SK-N-SH (cell line): ENCODE measurements at regions not wholly inside any gene's neighbourhood (a gene's known extent, or its start where the extent isn't known, plus 50 kb on each side); places are given as distances from the start of the nearest gene placed in this dataset.
A peak's percentile ranks its signal among the peaks of the same experiment; 100 is the strongest.

Experiments used
- CTCF ChIP-seq: fragments of 200-600 bp; sonication (generic); IDR thresholded peaks from 2 replicates; pipeline ENCODE4 v1.6.1; 2017; ENCODE audit warnings: antibody characterized with exemption, mild to moderate bottlenecking, moderate library complexity
- MXI1 ChIP-seq: IDR thresholded peaks from 2 replicates; pipeline ENCODE4 v1.6.1; 2012; ENCODE audit warnings: mild to moderate bottlenecking, low read depth, low read length, improper control_type of control experiment
- NRF1 ChIP-seq: IDR thresholded peaks from 2 replicates; pipeline ENCODE4 v1.6.1; 2012; ENCODE audit warnings: low read depth, mild to moderate bottlenecking, low read length
- POLR2AphosphoS5 ChIP-seq: IDR thresholded peaks from 2 replicates; pipeline ENCODE4 v1.6.1; 2012; ENCODE audit warnings: low read depth, low read length

GRCh38 chr3:109642025-109642424 lies 304.7 kb upstream of the DPPA4 start:
- no peak for TF ChIP-seq NRF1
- no peak for TF ChIP-seq CTCF
- TF ChIP-seq POLR2AphosphoS5 = peak; percentile 60; the same call in 1 of the 2 replicates
- TF ChIP-seq MXI1 = no peak
